K562 (cell line): ENCODE measurements at regions not wholly inside any gene's neighbourhood (a gene's known extent, or its start where the extent isn't known, plus 50 kb on each side); places are given as distances from the start of the nearest gene placed in this dataset.

Source experiments
- HDAC8 ChIP-seq: fragments of 450-650 bp; IDR thresholded peaks from 2 replicates; pipeline ENCODE4 v1.6.1; 2016; ENCODE audit warnings: mild to moderate bottlenecking, missing genetic modification characterization, moderate library complexity, missing compliant biosample characterization
- HEY1 ChIP-seq: fragments of 250-450 bp; sonication (Bioruptor Pico); IDR thresholded peaks from 2 replicates; pipeline ENCODE4 v1.5.0; 2020; ENCODE audit warnings: mild to moderate bottlenecking, moderate library complexity, borderline replicate concordance
- SAFB ChIP-seq: fragments of 200-400 bp; formaldehyde crosslinking; IDR thresholded peaks from 2 replicates; pipeline ENCODE4 v1.6.1; 2017; ENCODE audit warnings: low read depth, low read length, borderline replicate concordance
- SUPT5H ChIP-seq: fragments of 450-650 bp; IDR thresholded peaks from 2 replicates; pipeline ENCODE4 v1.6.1; 2016
- THAP12 ChIP-seq: fragments of 250-450 bp; sonication (Bioruptor Pico); IDR thresholded peaks from 2 replicates; pipeline ENCODE4 v1.9.0; 2021; ENCODE audit warnings: mild to moderate bottlenecking, inconsistent platforms
- TRIM24 ChIP-seq, 2 experiments: fragments of 450-650 bp; IDR thresholded peaks; 2 replicates each; pipeline ENCODE4 v1.6.1; 2016
- ZC3H11A ChIP-seq: IDR thresholded peaks from 2 replicates; pipeline ENCODE4 v1.6.1; 2012; ENCODE audit warnings: low read depth, low read length, improper control_type of control experiment
- ZNF239 ChIP-seq: fragments of 250-450 bp; sonication (Bioruptor Pico); IDR thresholded peaks from 2 replicates; pipeline ENCODE4 v1.4.0; 2020; ENCODE audit warnings: mild to moderate bottlenecking
- TF ChIP-seq, protein P1 (sequence below): fragments of 450-650 bp; IDR thresholded peaks from 2 replicates; pipeline ENCODE4 v1.6.1; 2016; ENCODE audit warnings: low read depth
- TF ChIP-seq, protein P2 (sequence below): fragments of 450-650 bp; formaldehyde crosslinking; IDR thresholded peaks from 2 replicates; pipeline ENCODE4 v1.4.0; 2020; ENCODE audit warnings: mild to moderate bottlenecking
- TF ChIP-seq, protein P3 (sequence below): fragments of 450-650 bp; formaldehyde crosslinking; IDR thresholded peaks from 2 replicates; pipeline ENCODE4 v1.4.0; 2022; ENCODE audit warnings: mild to moderate bottlenecking, moderate library complexity
- TF ChIP-seq, protein P4 (sequence below): fragments of 250-450 bp; sonication (Bioruptor Pico); IDR thresholded peaks from 2 replicates; pipeline ENCODE4 v1.5.0; 2021; ENCODE audit warnings: mild to moderate bottlenecking, moderate library complexity

- TF ChIP-seq, protein P1, sequence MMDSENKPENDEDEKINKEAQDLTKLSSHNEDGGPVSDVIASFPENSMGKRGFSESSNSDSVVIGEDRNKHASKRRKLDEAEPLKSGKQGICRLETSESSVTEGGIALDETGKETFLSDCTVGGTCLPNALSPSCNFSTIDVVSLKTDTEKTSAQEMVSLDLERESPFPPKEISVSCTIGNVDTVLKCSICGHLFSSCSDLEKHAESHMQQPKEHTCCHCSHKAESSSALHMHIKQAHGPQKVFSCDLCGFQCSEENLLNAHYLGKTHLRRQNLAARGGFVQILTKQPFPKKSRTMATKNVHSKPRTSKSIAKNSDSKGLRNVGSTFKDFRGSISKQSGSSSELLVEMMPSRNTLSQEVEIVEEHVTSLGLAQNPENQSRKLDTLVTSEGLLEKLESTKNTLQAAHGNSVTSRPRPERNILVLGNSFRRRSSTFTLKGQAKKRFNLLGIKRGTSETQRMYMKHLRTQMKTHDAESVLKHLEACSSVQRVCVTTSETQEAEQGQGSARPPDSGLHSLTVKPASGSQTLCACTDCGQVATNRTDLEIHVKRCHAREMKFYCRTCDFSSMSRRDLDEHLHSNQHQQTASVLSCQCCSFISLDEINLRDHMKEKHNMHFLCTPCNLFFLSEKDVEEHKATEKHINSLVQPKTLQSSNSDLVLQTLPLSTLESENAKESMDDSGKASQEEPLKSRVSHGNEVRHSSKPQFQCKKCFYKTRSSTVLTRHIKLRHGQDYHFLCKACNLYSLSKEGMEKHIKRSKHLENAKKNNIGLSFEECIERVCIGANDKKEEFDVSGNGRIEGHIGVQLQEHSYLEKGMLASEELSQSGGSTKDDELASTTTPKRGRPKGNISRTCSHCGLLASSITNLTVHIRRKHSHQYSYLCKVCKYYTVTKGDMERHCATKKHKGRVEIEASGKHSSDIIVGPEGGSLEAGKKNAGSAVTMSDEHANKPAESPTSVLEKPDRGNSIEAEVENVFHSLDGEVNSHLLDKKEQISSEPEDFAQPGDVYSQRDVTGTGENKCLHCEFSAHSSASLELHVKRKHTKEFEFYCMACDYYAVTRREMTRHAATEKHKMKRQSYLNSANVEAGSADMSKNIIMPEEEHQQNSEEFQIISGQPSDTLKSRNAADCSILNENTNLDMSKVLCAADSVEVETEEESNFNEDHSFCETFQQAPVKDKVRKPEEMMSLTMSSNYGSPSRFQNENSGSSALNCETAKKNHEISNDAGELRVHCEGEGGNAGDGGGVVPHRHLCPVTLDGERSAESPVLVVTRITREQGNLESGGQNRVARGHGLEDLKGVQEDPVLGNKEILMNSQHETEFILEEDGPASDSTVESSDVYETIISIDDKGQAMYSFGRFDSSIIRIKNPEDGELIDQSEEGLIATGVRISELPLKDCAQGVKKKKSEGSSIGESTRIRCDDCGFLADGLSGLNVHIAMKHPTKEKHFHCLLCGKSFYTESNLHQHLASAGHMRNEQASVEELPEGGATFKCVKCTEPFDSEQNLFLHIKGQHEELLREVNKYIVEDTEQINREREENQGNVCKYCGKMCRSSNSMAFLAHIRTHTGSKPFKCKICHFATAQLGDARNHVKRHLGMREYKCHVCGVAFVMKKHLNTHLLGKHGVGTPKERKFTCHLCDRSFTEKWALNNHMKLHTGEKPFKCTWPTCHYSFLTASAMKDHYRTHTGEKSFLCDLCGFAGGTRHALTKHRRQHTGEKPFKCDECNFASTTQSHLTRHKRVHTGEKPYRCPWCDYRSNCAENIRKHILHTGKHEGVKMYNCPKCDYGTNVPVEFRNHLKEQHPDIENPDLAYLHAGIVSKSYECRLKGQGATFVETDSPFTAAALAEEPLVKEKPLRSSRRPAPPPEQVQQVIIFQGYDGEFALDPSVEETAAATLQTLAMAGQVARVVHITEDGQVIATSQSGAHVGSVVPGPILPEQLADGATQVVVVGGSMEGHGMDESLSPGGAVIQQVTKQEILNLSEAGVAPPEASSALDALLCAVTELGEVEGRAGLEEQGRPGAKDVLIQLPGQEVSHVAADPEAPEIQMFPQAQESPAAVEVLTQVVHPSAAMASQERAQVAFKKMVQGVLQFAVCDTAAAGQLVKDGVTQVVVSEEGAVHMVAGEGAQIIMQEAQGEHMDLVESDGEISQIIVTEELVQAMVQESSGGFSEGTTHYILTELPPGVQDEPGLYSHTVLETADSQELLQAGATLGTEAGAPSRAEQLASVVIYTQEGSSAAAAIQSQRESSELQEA, result no peak
- TF ChIP-seq SAFB (no peak), TRIM24 (IDR thresholded peaks at IDR 0.05) (no peak), HDAC8 (no peak), HEY1 (CRISPR knock-in tag) (no peak), ZNF239 (no peak), THAP12 (CRISPR knock-in tag) (no peak), SUPT5H (no peak), ZC3H11A (no peak)
- TF ChIP-seq, protein P2, sequence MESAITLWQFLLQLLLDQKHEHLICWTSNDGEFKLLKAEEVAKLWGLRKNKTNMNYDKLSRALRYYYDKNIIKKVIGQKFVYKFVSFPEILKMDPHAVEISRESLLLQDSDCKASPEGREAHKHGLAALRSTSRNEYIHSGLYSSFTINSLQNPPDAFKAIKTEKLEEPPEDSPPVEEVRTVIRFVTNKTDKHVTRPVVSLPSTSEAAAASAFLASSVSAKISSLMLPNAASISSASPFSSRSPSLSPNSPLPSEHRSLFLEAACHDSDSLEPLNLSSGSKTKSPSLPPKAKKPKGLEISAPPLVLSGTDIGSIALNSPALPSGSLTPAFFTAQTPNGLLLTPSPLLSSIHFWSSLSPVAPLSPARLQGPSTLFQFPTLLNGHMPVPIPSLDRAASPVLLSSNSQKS, result no peak
- TF ChIP-seq, protein P3, sequence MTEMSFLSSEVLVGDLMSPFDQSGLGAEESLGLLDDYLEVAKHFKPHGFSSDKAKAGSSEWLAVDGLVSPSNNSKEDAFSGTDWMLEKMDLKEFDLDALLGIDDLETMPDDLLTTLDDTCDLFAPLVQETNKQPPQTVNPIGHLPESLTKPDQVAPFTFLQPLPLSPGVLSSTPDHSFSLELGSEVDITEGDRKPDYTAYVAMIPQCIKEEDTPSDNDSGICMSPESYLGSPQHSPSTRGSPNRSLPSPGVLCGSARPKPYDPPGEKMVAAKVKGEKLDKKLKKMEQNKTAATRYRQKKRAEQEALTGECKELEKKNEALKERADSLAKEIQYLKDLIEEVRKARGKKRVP (CRISPR knock-in tag), result no peak
- TF ChIP-seq, protein P4, sequence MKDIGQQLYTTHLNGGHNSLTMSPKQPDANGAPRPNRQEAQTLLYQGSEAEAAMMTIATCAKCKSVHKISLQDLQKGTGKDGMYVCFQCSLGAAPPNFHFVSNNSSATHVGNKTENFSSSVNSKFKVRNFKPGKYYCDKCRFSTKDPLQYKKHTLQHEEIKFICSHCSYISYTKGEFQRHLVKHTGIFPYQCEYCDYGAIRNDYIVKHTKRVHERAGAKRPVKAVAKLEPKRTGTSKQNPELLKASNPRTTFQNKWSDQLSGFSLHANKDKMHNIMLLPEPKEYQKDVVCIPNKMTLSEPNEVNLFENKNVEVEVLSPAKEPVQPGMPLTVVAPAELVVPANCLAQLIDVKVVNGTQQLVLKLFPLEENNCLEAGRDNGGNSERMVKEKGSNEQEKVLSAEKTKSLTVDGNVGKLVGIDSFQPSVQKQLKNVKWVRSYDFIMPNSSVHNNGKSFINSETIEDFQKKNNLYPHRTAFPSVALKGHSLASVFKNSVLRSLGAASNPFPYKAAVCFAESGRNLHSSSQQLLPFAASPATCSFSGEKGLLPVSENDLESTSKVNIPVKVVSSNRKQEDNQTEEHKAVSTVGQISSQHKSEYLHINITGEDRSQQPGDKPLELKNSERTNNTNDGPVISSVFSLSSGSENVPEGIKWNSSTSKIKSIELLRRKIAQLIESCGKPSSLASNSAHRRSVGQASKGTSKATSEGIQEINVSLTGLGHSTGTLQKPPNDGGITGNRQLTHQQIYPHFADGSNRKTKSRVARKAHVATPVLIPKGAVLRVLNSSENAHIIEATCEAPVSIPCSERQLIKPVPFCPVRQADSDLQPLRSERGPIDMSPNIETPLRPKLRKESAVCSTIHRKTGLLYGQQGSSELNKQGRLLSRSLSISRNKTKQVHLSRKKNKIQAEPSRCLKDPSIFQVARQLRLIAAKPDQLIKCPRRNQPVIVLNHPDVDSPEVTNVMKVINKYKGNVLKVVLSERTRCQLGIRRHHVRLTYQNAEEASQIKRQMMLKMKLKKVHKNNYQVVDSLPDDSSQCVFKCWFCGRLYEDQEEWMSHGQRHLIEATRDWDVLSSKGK (CRISPR knock-in tag), result no peak
Observed at GRCh38 chr11:45477588-45477987, 187.8 kb downstream of the CHST1 start (continued).
